ENCODE measurements at regions not wholly inside any gene's neighbourhood (a gene's known extent, or its start where the extent isn't known, plus 50 kb on each side); places are given as distances from the start of the nearest gene placed in this dataset.

DNA sequence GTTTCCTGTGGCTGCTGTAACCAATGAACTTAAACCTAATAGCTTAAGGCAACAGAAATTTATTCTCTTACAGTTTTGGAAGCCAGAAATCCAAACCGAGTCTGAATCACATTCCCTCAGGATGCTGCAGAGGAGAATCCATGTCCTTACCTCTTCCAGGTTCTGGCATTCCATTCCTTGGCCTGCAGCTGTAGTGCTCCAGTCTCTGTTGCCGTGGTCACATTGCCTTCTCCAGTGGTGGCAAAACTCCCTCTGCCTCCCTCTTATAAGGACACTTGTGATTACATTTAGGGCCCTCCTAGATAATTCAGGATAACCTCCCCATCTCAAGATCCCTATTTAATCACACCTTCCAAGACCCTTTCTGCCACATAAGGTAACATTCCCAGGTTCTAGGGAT lies 88.7 kb upstream of the SHB start:
- ChIA-PET POLR2A (no interaction called here), CTCF (interaction anchor here (1.0 to 2.1 kb wide), 4 partner anchors 7 to 127 kb away, joined by 3 to 8 read pairs (median 4); no protein-coding TSS in a partner anchor)
- TF ChIP-seq, protein P1, sequence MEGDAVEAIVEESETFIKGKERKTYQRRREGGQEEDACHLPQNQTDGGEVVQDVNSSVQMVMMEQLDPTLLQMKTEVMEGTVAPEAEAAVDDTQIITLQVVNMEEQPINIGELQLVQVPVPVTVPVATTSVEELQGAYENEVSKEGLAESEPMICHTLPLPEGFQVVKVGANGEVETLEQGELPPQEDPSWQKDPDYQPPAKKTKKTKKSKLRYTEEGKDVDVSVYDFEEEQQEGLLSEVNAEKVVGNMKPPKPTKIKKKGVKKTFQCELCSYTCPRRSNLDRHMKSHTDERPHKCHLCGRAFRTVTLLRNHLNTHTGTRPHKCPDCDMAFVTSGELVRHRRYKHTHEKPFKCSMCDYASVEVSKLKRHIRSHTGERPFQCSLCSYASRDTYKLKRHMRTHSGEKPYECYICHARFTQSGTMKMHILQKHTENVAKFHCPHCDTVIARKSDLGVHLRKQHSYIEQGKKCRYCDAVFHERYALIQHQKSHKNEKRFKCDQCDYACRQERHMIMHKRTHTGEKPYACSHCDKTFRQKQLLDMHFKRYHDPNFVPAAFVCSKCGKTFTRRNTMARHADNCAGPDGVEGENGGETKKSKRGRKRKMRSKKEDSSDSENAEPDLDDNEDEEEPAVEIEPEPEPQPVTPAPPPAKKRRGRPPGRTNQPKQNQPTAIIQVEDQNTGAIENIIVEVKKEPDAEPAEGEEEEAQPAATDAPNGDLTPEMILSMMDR (IDR thresholded peaks at IDR 0.05; ENCODE audit: control extremely low read depth, extremely low read depth, low read depth, missing control alignments), result no peak
- DNase-seq (ENCODE audit: extremely low spot score), result no peak

DNA sequence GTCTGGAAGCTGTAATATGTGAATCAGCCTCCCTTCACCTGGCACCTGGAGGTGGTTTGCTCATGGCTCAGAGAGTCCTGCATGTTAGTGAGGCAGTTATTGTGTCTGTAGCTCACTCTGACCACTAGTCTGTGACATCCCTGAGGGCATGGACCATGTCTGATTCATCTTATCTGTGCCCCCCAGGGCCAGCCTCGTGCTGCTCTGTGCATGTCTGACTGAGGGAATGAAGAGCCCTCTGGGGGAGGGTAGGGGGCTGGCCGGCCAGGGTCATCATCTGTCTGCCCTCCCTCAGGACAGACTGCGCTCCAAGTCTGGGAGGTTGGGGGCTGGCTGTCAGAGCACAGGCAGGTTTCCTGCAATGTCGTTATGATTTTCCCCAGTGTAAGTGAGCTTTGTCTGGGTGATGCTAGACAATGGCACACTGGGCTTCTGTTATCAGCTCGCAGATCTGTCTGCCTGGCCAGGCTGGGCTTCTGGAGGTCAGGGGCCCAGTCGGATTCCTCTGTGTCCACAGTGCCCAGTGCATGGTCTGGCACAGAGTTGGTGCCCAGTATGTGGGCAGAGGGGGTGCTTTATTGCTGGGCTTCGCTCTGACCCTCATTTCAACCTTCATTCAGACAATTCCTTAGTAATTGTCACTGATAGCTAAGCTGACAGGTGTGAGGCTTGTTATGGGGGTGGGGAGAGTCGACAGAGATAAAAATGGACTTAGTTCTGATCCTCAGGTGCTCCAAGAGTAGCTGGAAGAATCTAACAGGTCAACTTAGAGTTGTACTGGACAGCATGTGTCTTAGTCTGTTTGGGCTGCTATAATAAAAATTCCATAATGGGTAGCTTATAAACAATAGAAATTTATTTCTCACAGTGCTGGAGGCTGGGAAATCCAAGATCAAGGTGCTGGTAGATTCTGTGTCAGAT lies 85.7 kb upstream of the SHB start:
- ChIA-PET POLR2A (no interaction called here), CTCF (interaction anchor here (0.9 to 2.0 kb wide), 6 partner anchors 10 to 242 kb away, joined by 3 to 8 read pairs (median 3); no protein-coding TSS in a partner anchor)
- no peak for DNase-seq (ENCODE audit: extremely low spot score)

DNA sequence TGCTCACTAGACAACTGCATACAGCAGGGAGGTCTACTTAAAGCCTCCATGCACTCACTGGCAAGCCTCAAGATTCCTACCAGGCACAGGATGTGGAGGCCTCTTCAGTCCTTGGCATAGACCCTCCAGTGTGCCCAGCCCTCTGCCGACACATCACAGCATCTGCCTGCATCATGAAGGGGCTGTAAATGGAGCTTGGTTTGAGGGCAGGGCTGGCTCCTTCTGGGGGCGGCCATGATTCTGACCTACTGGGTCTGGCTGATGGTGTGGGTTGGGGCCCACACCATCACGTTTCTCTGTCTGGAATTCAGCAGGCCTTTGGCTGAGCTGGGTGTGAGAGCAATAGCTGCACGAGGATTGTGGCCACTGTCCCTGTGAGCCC lies 84.9 kb upstream of the SHB start:
- POLR2A ChIA-PET, result no interaction called here
- TF ChIP-seq, protein P1 (IDR thresholded peaks at IDR 0.05; ENCODE audit: control extremely low read depth, extremely low read depth, low read depth, missing control alignments), result no peak
- CTCF ChIA-PET, result interaction anchor here (0.9 kb wide), 1 partner anchor 20 kb away, joined by 3 read pairs; no protein-coding TSS in a partner anchor
- DNase-seq (ENCODE audit: extremely low spot score), result no peak

More for the DNA sequence above, 85.7 kb upstream of the SHB start:
- TF ChIP-seq, protein P1 (IDR thresholded peaks at IDR 0.05; ENCODE audit: control extremely low read depth, extremely low read depth, low read depth, missing control alignments), result no peak

DNA sequence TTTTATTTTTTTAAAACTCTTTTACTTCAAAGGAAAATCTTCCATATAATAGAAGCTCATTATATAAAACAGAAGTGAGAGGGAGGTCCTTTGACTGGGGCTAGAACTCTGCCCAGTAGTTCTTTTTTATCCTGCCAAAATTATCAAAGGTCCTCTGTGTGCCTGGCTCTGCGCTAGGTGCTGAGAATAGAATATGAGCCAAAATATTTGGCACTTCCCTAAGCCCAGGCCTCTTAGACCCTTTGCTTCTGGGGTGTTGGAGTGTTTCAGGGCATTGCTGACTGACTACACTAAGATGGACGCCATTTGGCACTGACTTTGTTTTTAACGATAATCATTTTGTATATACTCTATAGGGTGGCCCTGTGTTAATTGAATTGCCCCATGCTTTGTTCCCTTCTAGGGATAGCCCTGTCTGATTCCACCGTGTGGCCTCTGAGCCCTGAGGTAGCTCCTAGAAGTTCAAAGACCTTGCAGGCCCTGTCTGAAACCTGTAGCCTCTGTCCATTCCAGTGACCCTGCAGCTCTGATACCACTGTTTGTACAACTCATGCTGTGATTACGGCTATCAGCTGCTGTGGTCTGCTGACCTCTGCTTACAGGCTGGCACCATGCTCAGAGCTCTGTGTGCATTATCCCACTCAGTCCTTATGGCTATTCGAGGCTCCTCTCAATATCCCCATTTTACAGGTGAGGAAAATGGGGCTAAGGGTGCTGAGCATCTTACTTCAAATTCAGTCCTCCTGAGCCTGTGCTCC lies 84.3 kb upstream of the SHB start:
- no peak for DNase-seq (ENCODE audit: extremely low spot score)
- POLR2A ChIA-PET, result no interaction called here
- CTCF ChIA-PET, result interaction anchor here (1.1 kb wide), 1 partner anchor 13 kb away, joined by 3 read pairs; no protein-coding TSS in a partner anchor
- TF ChIP-seq, protein P1 (IDR thresholded peaks at IDR 0.05; ENCODE audit: control extremely low read depth, extremely low read depth, low read depth, missing control alignments), result no peak

DNA sequence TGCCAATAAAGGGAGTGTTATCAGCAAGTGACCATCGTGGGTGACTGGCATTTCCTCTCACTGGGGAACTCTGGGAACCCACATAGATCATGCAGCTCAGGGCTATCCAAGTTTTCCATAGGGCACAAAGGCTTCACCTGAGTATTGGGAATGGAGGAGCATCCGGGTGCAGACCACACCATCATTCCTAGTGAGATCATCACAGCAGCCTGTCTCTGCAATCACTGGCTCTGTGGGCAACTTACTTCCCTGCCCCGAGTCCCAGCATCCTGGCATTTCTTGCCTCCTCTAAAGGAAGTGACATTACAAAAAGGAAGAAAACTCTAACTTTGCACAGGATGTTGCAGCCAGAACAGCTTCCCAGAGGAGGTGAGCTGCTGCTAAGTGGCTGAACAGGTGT lies 80.6 kb upstream of the SHB start:
- ChIA-PET CTCF (interaction anchor here (1.7 to 1.8 kb wide), 2 partner anchors 9 to 10 kb away, joined by 4 to 6 read pairs; no protein-coding TSS in a partner anchor), POLR2A (no interaction called here)
- TF ChIP-seq, protein P1 (IDR thresholded peaks at IDR 0.05; ENCODE audit: control extremely low read depth, extremely low read depth, low read depth, missing control alignments), result no peak
- DNase-seq (ENCODE audit: extremely low spot score), result no peak

DNA sequence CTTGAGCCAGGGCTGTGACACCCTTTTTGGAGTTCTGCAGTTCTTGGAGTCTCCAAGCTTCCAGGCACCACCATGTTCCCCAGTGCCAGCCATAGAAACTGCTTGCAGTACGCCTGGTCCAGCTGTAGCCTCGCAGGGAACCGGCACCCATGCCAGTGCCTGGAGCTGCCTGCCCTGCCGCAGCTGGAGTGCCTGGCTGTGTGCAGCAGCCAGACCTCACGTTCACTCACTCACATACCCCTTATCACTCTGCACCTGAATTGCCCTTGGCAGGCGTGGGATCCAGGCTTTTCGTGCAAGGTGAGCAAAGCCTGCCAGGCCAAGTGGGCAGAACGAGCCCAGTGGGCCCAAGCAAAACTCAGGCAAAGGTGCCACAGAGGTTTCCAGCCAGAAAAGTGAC lies 77.8 kb upstream of the SHB start:
- no peak for DNase-seq (ENCODE audit: extremely low spot score)
- POLR2A ChIA-PET, result no interaction called here
- TF ChIP-seq, protein P1 (IDR thresholded peaks at IDR 0.05; ENCODE audit: control extremely low read depth, extremely low read depth, low read depth, missing control alignments), result no peak
- CTCF ChIA-PET, result interaction anchor here (1.0 to 1.3 kb wide), 2 partner anchors 13 to 14 kb away, joined by 3 to 4 read pairs; no protein-coding TSS in a partner anchor

All from GM10248 (cell line).